ELR (cell line): ENCODE measurements at regions not wholly inside any gene's neighbourhood (a gene's known extent, or its start where the extent isn't known, plus 50 kb on each side); places are given as distances from the start of the nearest gene placed in this dataset.
"Not testable (repeated sequence)": the region's sequence is repeated elsewhere in the genome, so short reads cannot be mapped to it uniquely, and the experiment has no call there.

Source experiments
- DNase-seq: peaks from one replicate; pipeline ENCODE4 v3.0.0-alpha.2; 2015; ENCODE audit warnings: low read depth

DNA sequence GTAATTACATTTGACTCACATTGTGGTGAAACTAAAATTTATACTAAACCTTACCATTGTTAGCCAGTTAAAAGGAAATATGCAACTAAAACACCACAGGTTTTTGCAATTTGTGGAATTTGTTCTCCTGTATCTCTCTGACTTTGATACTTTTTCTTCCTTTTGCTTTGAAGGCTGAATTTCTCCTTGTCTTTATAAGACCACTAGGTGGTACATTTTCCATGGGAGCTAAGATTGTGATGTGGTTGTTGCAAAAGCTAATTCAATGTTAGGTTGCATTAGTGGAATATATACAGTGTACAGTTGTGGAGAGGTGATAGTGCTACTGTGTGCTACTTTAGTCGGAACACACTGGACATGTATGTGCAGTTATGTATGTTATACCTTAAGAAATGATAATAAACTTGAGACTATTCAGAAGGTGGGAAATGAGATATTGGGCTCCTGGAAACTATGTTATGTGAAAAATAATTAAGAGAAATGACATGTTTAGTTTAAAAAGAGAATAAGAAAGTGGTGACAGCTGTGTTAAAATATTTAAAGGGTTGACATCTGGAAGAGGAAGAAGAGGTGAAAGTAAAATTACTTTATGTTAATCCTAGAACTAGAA, 70.3 kb downstream of the ARL9 start:
- DNase-seq = peak; percentile 68

GRCh38 chr4:56592417-56592816, 86.8 kb downstream of the ARL9 start:
- DNase-seq = not testable (repeated sequence)
